Left lung (tissue), 4 donors: ENCODE measurements at regions not wholly inside any gene's neighbourhood (a gene's known extent, or its start where the extent isn't known, plus 50 kb on each side); places are given as distances from the start of the nearest gene placed in this dataset.

Source experiments
- ATAC-seq: fragments of 200-7000 bp; cut with Tn5 transposase; one replicate; pipeline ENCODE4 v1.9.1; 2020; ENCODE audit warnings: moderate library complexity
- DNase-seq, 4 donors: peaks; one replicate each; pipeline ENCODE4 v3.0.0-alpha.2; 2013 to 2020
- H3K27ac ChIP-seq, 2 donors: fragments of 200-600 bp; sonication (generic) in 1 of 2; one replicate each; pipeline versions ENCODE4 v1.5.0 to v1.8.0; 2020 to 2021
- H3K27me3 ChIP-seq, 2 donors: fragments of 200-600 bp; sonication (generic) in 1 of 2; one replicate each; pipeline versions ENCODE4 v1.5.0 to v1.8.0; 2020 to 2021
- H3K36me3 ChIP-seq, 2 donors: fragments of 200-600 bp; sonication (generic) in 1 of 2; one replicate each; pipeline versions ENCODE4 v1.5.0 to v1.8.0; 2020 to 2021
- H3K4me1 ChIP-seq, 2 donors: fragments of 200-600 bp; one replicate each; pipeline ENCODE4 v1.8.0; 2021
- H3K4me3 ChIP-seq, 2 donors: fragments of 200-600 bp; sonication (generic) in 1 of 2; one replicate each; pipeline versions ENCODE4 v1.5.0 to v1.8.0; 2020 to 2021; ENCODE audit warnings: mild to moderate bottlenecking in 1 of 2
- H3K9me3 ChIP-seq, 2 donors: fragments of 200-600 bp; sonication (generic) in 1 of 2; one replicate each; pipeline versions ENCODE4 v1.5.0 to v1.8.0; 2020 to 2021
- intact Hi-C, 2 donors: fragments of 100-400 bp; cut with DNase I; formaldehyde crosslinking; loops; one replicate each; pipeline versions ENCODE4 v1.11.2 to v1.14.2; 2022
- TF ChIP-seq, protein P1 (sequence below), 2 donors: fragments of 200-600 bp; sonication (generic) in 1 of 2; IDR thresholded peaks; one replicate each; pipeline versions ENCODE4 v1.5.0 to v1.8.0; 2021; ENCODE audit warnings: antibody characterized with exemption in 2 of 2
- donor health status: DM: no; HTN: yes; CAD: no.
- donor health status: DM: no; HTN: no; CAD: no.

DNA sequence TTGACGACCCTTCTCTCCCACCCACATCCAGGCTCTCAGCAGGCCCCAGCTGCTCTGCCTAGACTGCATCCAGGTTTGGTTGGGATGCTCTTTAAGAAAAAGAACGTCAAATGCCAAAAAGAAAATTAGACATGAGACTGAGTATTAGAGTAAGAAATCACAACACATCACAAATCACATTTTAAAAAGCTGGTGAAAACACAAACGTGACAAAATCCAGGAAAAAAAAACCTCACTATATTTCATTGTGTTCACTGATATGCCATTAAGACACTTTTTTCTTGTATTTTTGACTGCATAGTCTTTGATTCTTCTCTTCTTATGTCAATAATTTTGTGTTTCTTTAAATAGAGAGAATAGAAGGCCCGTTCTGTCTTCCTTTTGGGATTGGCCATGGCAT, 243.7 kb downstream of the TLE3 start:
- H3K27ac ChIP-seq, result no peak overlapping the region
- peaks cover 0 to 4% of the 10 kb centered on the region in 2 donors for H3K27me3 ChIP-seq
- intact Hi-C loops, result no loop called here
- DNase-seq (no peak), ATAC-seq (no peak)
- H3K36me3 ChIP-seq, result no peaks in the 10 kb centered on the region
- H3K4me3 ChIP-seq, result no peak overlapping the region
- H3K9me3 ChIP-seq, result no peaks in the 10 kb centered on the region
- TF ChIP-seq, protein P1, sequence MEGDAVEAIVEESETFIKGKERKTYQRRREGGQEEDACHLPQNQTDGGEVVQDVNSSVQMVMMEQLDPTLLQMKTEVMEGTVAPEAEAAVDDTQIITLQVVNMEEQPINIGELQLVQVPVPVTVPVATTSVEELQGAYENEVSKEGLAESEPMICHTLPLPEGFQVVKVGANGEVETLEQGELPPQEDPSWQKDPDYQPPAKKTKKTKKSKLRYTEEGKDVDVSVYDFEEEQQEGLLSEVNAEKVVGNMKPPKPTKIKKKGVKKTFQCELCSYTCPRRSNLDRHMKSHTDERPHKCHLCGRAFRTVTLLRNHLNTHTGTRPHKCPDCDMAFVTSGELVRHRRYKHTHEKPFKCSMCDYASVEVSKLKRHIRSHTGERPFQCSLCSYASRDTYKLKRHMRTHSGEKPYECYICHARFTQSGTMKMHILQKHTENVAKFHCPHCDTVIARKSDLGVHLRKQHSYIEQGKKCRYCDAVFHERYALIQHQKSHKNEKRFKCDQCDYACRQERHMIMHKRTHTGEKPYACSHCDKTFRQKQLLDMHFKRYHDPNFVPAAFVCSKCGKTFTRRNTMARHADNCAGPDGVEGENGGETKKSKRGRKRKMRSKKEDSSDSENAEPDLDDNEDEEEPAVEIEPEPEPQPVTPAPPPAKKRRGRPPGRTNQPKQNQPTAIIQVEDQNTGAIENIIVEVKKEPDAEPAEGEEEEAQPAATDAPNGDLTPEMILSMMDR (IDR thresholded peaks at IDR 0.05), result no peak
- no peaks in the 10 kb centered on the region for H3K4me1 ChIP-seq

DNA sequence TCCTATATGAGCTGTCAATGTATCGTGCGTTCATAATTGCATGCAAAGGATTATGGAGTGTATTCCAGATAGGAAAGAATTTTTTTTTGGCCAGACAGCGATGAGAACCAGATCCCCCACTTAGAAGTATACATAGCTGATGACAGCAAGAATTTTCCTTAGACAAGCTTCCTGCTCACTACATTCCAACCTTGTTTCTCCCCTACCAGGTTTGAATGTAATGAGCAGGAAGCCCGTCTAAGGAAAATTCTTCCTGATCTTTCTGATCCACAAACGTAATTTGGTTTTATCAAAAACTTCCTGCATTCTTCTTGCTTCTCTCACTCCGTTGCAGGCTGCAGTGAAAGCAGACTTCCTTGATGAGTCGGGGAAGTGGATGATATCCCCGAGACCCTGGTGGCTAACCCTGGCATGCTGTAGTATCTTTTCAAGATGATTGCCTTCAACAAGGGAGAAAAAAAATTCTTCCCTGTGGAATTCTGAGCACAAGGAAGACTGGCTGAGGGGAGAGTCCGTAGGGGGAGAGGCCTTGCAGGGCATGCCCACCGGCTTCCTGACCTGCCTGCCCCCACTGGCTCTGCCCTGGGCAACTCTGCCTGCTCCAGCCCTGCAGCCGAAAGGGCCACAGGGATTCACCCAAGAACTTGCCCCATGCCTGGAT, 243.1 kb downstream of the TLE3 start:
- intact Hi-C loops, result no loop called here
- Histone ChIP-seq H3K27me3 (peaks cover 0 to 4% of the 10 kb centered on the region in 2 donors), H3K36me3 (no peaks in the 10 kb centered on the region), H3K4me3 (no peak overlapping the region), H3K27ac (no peak overlapping the region), H3K4me1 (no peaks in the 10 kb centered on the region), H3K9me3 (no peaks in the 10 kb centered on the region)
- no peak for ATAC-seq
- TF ChIP-seq, protein P1 (IDR thresholded peaks at IDR 0.05), result no peak
- no peak for DNase-seq

DNA sequence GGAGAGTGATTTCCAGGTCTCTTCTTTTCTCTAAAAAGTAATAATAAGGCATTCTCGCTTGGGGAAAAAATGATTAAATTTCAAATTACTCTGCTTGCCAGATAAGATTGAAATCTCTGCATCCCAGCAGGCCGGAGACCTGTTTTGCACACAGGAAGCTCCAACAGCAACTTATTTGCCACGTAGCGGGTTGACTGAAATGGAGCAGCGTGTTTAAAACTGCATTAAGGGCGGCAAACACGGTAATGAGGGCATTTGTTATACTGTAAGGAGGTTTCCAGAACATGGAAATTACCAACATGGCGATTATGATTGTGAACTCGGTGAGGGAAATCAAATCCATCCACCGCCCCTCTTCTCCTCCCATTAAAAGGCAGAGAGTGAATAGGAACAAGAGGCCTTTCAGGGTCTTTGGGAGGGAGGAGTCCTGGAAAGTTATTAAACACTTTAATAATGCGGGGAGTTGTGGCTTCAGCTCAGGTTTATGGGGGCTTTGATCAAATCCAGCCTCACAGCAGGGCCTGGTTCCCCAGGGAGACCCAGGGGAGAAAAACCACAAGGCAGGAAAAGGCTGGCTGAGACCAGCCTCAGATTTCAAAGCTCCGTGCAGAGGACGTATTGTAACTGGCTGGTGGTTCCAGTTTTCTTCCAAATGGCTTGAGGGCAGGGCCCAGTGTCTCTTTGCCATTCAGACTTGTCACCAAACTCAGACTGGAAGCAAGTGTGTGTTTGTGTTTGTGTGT, 242.3 kb downstream of the TLE3 start:
- TF ChIP-seq, protein P1 (IDR thresholded peaks at IDR 0.05), result no peak
- Histone ChIP-seq H3K9me3 (no peaks in the 10 kb centered on the region), H3K36me3 (no peaks in the 10 kb centered on the region), H3K27ac (no peak overlapping the region), H3K4me3 (no peak overlapping the region), H3K4me1 (no peaks in the 10 kb centered on the region), H3K27me3 (no peaks in the 10 kb centered on the region)
- intact Hi-C loops, result no loop called here
- no peak for DNase-seq
- ATAC-seq, result no peak

DNA sequence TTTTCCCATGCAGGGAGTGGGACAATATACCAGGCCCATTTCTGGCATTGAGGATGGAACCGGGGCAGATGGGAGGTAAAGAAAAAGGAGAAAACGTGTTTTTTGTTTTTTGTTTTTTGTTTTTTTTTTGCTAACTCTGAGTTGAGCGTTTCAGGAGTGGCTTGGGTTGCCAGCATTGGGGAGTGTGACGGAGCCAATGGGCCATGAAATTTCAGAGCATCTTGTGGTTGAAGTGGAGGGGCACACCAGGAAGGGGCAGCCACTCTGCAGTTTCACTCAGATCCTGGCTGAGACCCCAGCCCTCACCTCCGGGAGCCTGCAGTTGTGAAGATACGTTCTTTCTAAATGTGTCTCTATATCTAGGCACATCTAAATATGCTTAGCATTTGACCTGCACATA, 240.5 kb downstream of the TLE3 start:
- DNase-seq, result no peak
- Histone ChIP-seq H3K27me3 (no peaks in the 10 kb centered on the region), H3K4me1 (no peaks in the 10 kb centered on the region), H3K27ac (no peak overlapping the region), H3K4me3 (no peak overlapping the region), H3K9me3 (no peaks in the 10 kb centered on the region), H3K36me3 (no peaks in the 10 kb centered on the region)
- intact Hi-C loops, result no loop called here
- TF ChIP-seq, protein P1 (IDR thresholded peaks at IDR 0.05), result no peak
- no peak for ATAC-seq

DNA sequence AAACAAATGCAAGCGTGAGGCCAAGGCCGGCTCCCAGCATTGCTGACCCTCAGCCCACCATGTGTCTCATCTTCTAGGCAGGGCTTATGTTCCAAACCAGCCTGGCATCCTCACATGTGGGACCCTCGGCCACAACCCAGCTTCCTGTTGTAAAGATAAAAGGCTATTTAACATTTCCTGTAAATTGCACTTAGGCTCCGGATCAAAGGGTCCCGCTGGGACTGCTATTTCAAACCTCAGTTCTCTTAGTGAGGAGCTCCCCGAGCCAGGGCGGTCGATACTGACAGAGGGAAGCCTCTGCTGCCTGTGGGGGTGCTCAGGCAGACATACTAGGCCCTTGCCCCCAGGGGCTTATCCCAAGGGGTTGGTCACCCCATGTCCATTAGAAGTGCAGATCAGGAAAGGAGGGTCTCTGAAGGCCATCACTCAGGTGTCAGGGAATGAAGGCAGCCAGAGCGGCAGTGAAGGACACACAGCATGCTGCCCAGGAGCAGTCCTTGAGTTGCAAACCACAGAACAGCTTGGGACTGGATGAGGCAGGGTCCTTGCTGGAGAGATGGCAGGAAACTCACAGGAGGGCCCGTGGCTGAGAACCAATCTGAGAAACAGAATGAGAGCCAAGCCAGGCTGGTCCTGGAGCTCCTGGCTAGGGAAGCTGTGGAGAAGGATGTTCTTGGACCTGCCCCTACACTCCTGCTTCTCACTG, 239.9 kb downstream of the TLE3 start:
- intact Hi-C loops, result no loop called here
- DNase-seq (no peak), ATAC-seq (no peak)
- Histone ChIP-seq H3K36me3 (no peaks in the 10 kb centered on the region), H3K4me1 (no peaks in the 10 kb centered on the region), H3K27ac (no peak overlapping the region), H3K9me3 (no peaks in the 10 kb centered on the region), H3K4me3 (no peak overlapping the region), H3K27me3 (no peaks in the 10 kb centered on the region)
- TF ChIP-seq, protein P1 (IDR thresholded peaks at IDR 0.05), result no peak
